AG10803 (cell line): ENCODE measurements at regions not wholly inside any gene's neighbourhood (a gene's known extent, or its start where the extent isn't known, plus 50 kb on each side); places are given as distances from the start of the nearest gene placed in this dataset.
"Not testable (repeated sequence)": the region's sequence is repeated elsewhere in the genome, so short reads cannot be mapped to it uniquely, and the experiment has no call there.

Experiments used
- DNase-seq: peaks from one replicate; pipeline ENCODE4 v3.0.0; 2010; ENCODE audit warnings: low read depth
- H3K4me3 ChIP-seq: 2 replicates; pipeline ENCODE4 v1.5.1; 2011; ENCODE audit warnings: mild to moderate bottlenecking, low read length, control low read depth
- TF ChIP-seq, protein P1 (sequence below): conservative IDR thresholded peaks from 2 replicates; pipeline ENCODE4 v1.5.1; 2011; ENCODE audit warnings: mild to moderate bottlenecking, low read length, control low read depth, inconsistent platforms

DNA sequence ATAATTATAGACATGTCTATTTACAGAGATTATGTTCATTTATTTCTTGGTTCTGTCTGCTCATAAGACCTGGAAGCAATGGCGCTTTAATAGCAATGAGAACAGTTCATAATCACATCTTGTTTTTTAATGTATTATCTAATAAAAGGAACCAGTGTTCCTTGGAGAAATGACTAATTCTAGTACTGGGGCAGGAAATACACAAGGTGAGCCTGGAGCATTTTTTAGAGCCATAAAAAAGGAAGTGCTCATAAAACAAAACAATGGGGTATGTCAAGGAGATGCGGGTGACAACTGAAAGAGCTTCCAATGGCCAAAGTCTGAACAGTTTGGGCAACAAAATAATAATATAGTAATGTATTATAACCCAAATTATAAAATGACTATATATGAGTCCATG lies 531.9 kb upstream of the CHD1 start:
- no peak for DNase-seq
- no peak overlapping the region for H3K4me3 ChIP-seq
- TF ChIP-seq, protein P1, sequence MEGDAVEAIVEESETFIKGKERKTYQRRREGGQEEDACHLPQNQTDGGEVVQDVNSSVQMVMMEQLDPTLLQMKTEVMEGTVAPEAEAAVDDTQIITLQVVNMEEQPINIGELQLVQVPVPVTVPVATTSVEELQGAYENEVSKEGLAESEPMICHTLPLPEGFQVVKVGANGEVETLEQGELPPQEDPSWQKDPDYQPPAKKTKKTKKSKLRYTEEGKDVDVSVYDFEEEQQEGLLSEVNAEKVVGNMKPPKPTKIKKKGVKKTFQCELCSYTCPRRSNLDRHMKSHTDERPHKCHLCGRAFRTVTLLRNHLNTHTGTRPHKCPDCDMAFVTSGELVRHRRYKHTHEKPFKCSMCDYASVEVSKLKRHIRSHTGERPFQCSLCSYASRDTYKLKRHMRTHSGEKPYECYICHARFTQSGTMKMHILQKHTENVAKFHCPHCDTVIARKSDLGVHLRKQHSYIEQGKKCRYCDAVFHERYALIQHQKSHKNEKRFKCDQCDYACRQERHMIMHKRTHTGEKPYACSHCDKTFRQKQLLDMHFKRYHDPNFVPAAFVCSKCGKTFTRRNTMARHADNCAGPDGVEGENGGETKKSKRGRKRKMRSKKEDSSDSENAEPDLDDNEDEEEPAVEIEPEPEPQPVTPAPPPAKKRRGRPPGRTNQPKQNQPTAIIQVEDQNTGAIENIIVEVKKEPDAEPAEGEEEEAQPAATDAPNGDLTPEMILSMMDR = no peak

DNA sequence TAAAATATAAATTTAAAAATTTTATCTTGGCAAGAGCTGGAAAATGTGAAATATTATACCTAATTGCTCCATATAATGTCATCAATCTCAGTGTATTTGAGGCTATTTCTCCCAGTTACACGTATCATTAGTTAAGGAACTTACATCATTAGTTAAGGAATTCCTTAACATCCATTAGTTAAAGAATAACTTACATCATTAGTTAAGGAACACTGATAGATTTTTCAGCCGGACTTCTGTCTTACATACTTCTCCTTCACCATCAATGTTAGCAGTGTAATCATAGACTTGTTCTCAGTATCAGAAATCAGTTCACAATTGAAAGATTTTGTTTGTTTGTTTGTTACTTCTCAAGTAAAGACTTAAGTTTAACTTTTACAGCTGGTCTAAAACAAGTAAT lies 524.4 kb upstream of the CHD1 start:
- DNase-seq = no peak
- TF ChIP-seq, protein P1 = no peak
- no peak overlapping the region for H3K4me3 ChIP-seq

DNA sequence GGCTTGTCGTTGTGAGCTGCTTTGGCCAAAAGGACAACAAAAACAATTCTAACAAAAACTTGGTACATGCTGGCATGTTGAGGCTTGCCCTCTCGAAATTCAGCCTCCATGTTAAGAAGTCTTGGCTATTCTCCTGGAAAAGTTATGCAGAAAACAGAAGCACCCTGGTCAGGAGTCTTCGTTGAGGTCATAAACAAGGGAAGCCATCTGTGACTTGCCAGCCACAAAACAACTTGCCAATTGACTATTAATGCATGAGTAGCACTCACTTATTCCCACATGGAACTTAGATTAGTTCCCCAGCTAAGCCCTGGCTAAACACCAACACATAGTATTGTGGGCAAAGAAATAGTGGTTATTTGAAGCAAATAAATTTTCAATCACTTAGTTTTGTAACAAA lies 521.0 kb upstream of the CHD1 start:
- H3K4me3 ChIP-seq = no peak overlapping the region
- TF ChIP-seq, protein P1 = no peak
- DNase-seq = no peak

DNA sequence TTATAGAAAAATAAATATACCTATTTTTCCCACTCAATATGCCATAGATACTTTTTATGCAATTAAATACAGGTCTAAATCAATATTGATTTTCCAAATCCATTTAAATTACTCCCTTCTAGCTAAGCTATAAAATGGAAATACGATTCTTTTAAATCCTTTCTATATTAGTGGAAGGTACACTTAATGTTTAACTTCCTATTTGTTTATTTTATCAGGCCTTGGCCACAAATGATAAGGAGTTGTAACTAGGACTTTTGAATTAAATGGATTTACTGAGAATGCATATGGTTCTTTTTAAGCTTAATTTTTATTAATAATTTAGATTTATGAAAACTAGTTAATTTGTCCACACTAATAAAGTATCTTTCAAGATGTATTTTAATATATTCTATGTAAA lies 517.0 kb upstream of the CHD1 start:
- TF ChIP-seq, protein P1 = no peak
- H3K4me3 ChIP-seq = no peak overlapping the region
- DNase-seq = no peak

DNA sequence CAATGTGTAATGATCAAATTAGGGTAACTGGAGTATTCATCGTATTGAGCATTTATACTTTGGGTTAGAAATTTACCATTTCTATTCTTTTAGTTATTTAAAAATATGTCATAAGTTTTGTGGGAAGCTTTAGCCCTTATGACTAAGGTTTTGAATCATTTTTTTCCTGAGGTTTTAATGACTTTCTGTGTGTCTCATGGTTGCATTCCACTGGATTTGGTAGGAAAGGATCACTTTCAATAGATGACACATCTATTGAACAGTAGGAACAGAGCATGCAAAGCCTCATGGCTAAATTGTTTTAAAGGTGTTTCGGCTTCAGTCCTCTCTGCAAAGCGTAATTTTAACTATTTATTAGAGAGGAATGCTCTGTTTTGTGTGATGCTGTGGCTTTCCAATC lies 512.4 kb upstream of the CHD1 start:
- DNase-seq = no peak
- no peak overlapping the region for H3K4me3 ChIP-seq
- TF ChIP-seq, protein P1 = no peak

DNA sequence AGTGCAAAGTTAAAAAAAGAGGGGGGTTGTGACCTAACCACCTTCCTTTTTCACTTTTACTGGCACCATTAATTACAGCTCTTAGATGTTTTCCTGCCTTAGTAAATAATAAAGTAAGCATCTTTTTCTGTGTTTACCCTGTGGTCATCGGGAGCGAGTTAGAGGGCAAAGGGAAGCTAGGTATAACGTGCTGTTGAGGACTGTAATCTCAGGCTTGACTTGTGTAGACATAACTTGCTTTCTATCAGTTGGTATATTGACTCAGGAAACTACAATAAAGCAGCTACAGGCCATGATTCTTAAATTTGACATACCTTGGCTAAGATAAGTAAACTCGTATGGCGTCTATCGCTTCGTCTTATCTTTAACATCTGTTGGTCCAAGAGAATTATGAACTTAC lies 509.8 kb upstream of the CHD1 start:
- H3K4me3 ChIP-seq = no peak overlapping the region
- TF ChIP-seq, protein P1 = no peak
- no peak for DNase-seq

DNA sequence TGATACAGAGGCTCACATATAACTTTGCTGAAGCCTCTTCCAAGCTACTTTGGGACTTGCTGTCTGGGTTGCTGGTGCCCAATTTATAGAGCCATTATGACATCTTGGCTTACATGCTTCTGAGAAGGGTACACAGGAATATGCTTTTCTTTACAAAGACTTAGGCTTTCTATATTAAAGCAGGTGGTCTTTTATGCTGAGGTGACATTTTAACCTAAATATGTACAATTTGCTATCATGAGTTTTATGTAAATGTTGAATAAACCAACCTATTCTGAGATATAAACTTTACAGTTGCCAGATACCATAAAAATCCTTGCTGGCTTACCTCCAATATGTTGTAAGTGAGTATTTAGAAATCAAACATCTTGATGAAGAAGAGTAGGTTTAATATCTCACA lies 509.2 kb upstream of the CHD1 start:
- TF ChIP-seq, protein P1 = no peak

DNA sequence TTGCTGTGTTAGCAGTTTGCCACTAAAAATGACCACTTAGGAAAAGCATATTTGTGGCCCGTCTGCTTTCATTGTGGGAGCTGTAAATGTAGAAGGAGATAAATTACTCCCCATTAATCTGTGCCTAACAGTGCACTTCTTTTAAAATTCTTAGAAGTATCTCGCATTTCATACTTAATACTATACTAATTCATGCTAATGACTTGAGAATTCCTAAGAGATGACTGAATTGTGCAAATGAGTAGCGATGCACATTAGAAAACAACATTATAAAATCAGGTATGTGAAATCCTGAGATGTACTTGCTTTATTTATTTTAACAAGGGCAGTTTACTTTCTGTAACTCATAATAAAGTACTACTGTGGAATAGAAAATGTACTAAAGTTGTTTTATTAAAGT lies 494.6 kb upstream of the CHD1 start:
- H3K4me3 ChIP-seq, DNase-seq: not testable (repeated sequence)

More for the DNA sequence above, 509.2 kb upstream of the CHD1 start:
- DNase-seq = no peak
- H3K4me3 ChIP-seq = no peak overlapping the region

DNA sequence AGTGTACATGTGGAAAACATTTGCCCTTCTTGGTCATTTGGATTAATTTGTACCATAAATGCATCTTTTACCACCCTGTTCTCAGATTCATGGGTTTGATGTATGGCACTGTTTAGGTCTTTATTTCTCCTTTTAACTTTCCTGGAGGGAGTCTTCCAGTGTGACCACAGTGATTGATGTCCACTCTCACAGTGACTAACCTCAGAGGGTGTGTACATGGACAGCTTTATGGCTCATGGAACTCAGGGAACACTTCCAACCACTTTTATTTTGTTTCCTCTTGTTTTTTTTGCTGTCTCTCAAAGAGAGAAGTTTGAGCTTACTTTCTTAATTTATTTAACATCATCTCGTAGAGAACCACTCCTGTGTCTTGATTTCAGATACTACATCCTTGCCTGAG lies 489.8 kb upstream of the CHD1 start:
- not testable (repeated sequence) for H3K4me3 ChIP-seq

DNA sequence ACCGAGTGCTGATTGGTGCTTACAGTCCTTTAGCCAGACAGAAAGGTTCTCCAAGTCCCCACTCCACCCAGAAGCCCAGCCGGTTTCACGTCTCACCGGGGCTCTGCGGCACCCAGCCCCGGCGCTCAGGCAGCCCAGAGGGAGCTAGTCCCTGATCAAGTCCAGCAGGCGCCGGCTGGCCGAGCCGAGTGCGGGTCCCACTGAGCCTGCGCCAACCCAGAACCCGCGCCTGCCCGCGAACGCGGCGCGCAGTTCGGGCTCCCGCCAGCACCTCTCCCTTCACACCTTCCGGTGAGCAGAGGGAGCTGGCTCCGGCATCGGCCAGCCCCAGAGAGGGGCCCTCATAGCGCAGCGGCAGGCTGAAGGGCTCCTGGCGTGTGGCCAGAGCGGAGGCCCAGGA lies 481.6 kb upstream of the CHD1 start:
- not testable (repeated sequence) for DNase-seq, H3K4me3 ChIP-seq

More for the DNA sequence above, 489.8 kb upstream of the CHD1 start:
- not testable (repeated sequence) for DNase-seq

DNA sequence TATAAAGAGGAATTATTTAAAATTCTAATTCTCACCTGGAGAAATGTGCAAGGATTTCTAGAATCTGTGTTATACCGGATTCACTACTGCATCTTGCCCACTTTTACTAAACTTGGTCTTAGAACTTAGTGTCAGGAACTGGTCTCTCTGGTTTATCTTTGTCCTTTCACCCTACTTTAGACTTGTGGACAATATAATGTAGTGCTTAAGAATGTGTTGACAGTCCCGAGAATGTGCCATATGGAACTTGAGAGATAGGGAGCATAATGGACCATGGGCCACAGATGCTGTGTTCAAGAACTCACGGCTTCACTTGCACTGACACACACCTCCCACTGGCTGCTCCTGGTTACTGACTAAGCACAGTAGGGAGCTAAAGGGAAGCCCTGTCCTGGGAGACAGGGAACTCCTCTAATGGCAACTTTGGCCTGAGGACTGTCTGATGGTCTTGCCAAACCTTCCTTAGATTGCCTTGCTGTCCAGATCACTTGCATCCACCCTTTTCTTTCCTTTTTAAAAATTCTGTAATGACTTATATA lies 476.0 kb upstream of the CHD1 start:
- DNase-seq = not testable (repeated sequence)

More for the DNA sequence above, 476.0 kb upstream of the CHD1 start:
- H3K4me3 ChIP-seq = not testable (repeated sequence)
